GM19328 (cell line): ENCODE measurements at regions not wholly inside any gene's neighbourhood (a gene's known extent, or its start where the extent isn't known, plus 50 kb on each side); places are given as distances from the start of the nearest gene placed in this dataset.

ENCODE experiments used
- ATAC-seq: cut with Tn5 transposase; IDR thresholded peaks from one replicate; pipeline ENCODE4 v1.9.1; 2021; ENCODE audit warnings: mild to moderate bottlenecking, moderate library complexity; ENCODE audit not compliant: unreplicated experiment

GRCh38 chr13:48885027-48885395 lies 90.7 kb upstream of the FNDC3A start:
- no peak for ATAC-seq

- no peak for ATAC-seq
Measured at GRCh38 chr13:48888613-48889012, 87.1 kb upstream of the FNDC3A start.

GRCh38 chr13:48890391-48890790 lies 85.3 kb upstream of the FNDC3A start:
- ATAC-seq: no peak

GRCh38 chr13:48891586-48891985 lies 84.1 kb upstream of the FNDC3A start:
- no peak for ATAC-seq

GRCh38 chr13:48892053-48892687 lies 83.5 kb upstream of the FNDC3A start:
- no peak for ATAC-seq

GRCh38 chr13:48892688-48893075 lies 83.0 kb upstream of the FNDC3A start:
- ATAC-seq: no peak

- no peak for ATAC-seq
Measured at GRCh38 chr13:48896312-48896711, 79.4 kb upstream of the FNDC3A start.

- ATAC-seq: no peak
Measured at GRCh38 chr13:48901781-48902180, 73.9 kb upstream of the FNDC3A start.

- no peak for ATAC-seq
Measured at GRCh38 chr13:48902368-48902767, 73.3 kb upstream of the FNDC3A start.

GRCh38 chr13:48904668-48905290 lies 70.9 kb upstream of the FNDC3A start:
- no peak for ATAC-seq

- ATAC-seq: no peak
Measured at GRCh38 chr13:48906200-48906599, 69.5 kb upstream of the FNDC3A start.

GRCh38 chr13:48908381-48909055 lies 67.2 kb upstream of the FNDC3A start:
- no peak for ATAC-seq

GRCh38 chr13:48909056-48909389 lies 66.7 kb upstream of the FNDC3A start:
- ATAC-seq: no peak

GRCh38 chr13:48910686-48911085 lies 65.0 kb upstream of the FNDC3A start:
- ATAC-seq: no peak

GRCh38 chr13:48919751-48920150 lies 56.0 kb upstream of the FNDC3A start:
- no peak for ATAC-seq

- no peak for ATAC-seq
Measured at GRCh38 chr13:48920730-48921129, 55.0 kb upstream of the FNDC3A start.

- no peak for ATAC-seq
Measured at GRCh38 chr13:48923376-48923775, 52.3 kb upstream of the FNDC3A start.

GRCh38 chr13:48925001-48925400 lies 50.7 kb upstream of the FNDC3A start:
- no peak for ATAC-seq
